Testis (tissue), 2 donors: ENCODE measurements at regions not wholly inside any gene's neighbourhood (a gene's known extent, or its start where the extent isn't known, plus 50 kb on each side); places are given as distances from the start of the nearest gene placed in this dataset.

Experiments
- DNase-seq: peaks from one replicate; pipeline ENCODE4 v3.0.0-alpha.2; 2019
- H3K27ac ChIP-seq, 2 donors: fragments of 200-600 bp; sonication (generic); one replicate each; pipeline ENCODE4 v1.5.1; 2019
- H3K27me3 ChIP-seq: fragments of 200-600 bp; sonication (generic); one replicate; pipeline ENCODE4 v1.5.1; 2019
- H3K36me3 ChIP-seq: fragments of 200-600 bp; sonication (generic); one replicate; pipeline ENCODE4 v1.5.1; 2017; ENCODE audit warnings: low read depth; ENCODE audit errors: missing control alignments
- H3K4me1 ChIP-seq: fragments of 200-600 bp; sonication (generic); one replicate; pipeline ENCODE4 v1.5.1; 2019
- H3K4me3 ChIP-seq, 2 donors: fragments of 200-600 bp; sonication (generic); one replicate each; pipeline ENCODE4 v1.5.1; 2017 to 2019
- H3K9me3 ChIP-seq: fragments of 200-600 bp; sonication (generic); one replicate; pipeline ENCODE4 v1.5.1; 2017
- POLR2A ChIP-seq: fragments of 450-650 bp; IDR thresholded peaks from one replicate; pipeline ENCODE4 v1.6.1; 2017; ENCODE audit warnings: antibody characterized with exemption, mild to moderate bottlenecking, moderate library complexity
- WGBS, 2 donors: methylation state at CpG; one replicate each; pipeline ENCODE4 v1.1.5; 2018; 5-methylcytosine and 5-hydroxymethylcytosine counted together
- intact Hi-C: fragments of 100-400 bp; cut with DNase I; formaldehyde crosslinking; loops from one replicate; pipeline ENCODE4 v1.15.1; 2023; ENCODE audit warnings: low total_unique reads
- TF ChIP-seq, protein P1 (sequence below), 3 experiments: fragments of 450-650 bp in 2 of 3; fragments of 200-600 bp in 1 of 3; sonication (generic) in 1 of 3; IDR thresholded peaks; one replicate each; pipeline ENCODE4 v1.5.1; 2016 to 2019; ENCODE audit warnings: antibody characterized with exemption in 3 of 3, mild to moderate bottlenecking in 2 of 3, moderate library complexity in 1 of 3

DNA sequence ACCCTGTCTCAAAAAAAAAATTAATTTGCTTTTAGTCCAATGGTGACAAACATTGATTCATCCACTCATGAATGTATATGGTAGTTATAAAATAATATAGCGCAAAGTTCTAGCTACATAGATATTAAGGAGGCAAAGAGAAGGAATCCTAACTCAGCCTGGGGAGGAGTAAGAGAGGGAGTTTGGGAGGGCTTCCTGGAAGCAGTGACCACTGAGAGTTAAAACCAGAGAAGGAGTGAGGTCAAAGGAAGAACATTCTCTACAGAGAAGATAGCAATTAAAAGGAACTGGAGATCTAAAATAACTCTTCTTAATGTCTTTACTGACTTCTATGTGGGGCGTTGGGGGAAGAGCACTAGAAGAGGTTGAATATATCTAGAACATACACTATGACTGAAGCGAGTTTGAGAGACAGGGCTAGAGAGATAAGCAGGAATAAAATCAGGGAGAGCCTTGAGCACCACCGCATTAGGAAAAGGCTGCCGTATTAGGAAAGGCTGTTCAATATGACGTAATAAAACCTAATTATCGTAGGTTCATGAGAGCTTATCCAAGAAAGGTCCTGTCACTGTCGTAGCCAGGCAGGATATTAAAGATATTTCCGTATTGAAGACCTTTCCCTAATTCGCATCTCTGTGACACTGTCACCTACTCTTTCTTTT lies 81.8 kb upstream of the CNKSR3 start:
- Histone ChIP-seq H3K9me3 (no peaks in the 10 kb centered on the region), H3K27ac (no peak overlapping the region), H3K4me1 (no peaks in the 10 kb centered on the region), H3K27me3 (no peaks in the 10 kb centered on the region), H3K36me3 (no peaks in the 10 kb centered on the region), H3K4me3 (no peak overlapping the region)
- TF ChIP-seq POLR2A, result no peak
- 81 to 87% methylated on average over 10 of the region's 10 CpGs for WGBS, 2 donors
- no peak for DNase-seq
- intact Hi-C loops, result no loop called here

DNA sequence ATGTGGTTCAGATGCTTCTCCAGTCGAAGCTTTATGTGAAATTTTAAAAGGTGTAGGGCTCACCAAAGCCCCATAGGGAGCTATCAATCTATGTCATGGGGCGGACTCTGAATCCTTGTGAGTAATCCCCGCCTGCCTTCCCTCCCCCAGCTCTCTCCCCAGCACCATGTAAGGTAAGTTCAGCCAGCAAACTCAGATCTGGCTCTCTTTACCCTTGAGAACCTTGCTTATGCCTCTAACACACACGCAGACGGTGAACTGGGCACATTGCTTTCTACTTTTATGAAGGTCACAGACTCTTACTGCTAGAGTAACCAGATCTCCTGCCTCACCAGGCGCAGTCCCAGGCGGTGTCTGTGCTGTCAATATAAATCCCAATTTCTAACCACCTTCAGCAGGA lies 82.6 kb upstream of the CNKSR3 start:
- Histone ChIP-seq H3K4me3 (no peak overlapping the region), H3K9me3 (no peaks in the 10 kb centered on the region), H3K36me3 (no peaks in the 10 kb centered on the region), H3K27me3 (no peaks in the 10 kb centered on the region), H3K27ac (no peak overlapping the region), H3K4me1 (no peaks in the 10 kb centered on the region)
- no peak for TF ChIP-seq POLR2A
- TF ChIP-seq, protein P1, sequence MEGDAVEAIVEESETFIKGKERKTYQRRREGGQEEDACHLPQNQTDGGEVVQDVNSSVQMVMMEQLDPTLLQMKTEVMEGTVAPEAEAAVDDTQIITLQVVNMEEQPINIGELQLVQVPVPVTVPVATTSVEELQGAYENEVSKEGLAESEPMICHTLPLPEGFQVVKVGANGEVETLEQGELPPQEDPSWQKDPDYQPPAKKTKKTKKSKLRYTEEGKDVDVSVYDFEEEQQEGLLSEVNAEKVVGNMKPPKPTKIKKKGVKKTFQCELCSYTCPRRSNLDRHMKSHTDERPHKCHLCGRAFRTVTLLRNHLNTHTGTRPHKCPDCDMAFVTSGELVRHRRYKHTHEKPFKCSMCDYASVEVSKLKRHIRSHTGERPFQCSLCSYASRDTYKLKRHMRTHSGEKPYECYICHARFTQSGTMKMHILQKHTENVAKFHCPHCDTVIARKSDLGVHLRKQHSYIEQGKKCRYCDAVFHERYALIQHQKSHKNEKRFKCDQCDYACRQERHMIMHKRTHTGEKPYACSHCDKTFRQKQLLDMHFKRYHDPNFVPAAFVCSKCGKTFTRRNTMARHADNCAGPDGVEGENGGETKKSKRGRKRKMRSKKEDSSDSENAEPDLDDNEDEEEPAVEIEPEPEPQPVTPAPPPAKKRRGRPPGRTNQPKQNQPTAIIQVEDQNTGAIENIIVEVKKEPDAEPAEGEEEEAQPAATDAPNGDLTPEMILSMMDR (IDR thresholded peaks at IDR 0.05), result no peak
- DNase-seq, result no peak
- intact Hi-C loops, result no loop called here
- WGBS, 2 donors, result 84 to 88% methylated on average over 7 of the region's 7 CpGs

DNA sequence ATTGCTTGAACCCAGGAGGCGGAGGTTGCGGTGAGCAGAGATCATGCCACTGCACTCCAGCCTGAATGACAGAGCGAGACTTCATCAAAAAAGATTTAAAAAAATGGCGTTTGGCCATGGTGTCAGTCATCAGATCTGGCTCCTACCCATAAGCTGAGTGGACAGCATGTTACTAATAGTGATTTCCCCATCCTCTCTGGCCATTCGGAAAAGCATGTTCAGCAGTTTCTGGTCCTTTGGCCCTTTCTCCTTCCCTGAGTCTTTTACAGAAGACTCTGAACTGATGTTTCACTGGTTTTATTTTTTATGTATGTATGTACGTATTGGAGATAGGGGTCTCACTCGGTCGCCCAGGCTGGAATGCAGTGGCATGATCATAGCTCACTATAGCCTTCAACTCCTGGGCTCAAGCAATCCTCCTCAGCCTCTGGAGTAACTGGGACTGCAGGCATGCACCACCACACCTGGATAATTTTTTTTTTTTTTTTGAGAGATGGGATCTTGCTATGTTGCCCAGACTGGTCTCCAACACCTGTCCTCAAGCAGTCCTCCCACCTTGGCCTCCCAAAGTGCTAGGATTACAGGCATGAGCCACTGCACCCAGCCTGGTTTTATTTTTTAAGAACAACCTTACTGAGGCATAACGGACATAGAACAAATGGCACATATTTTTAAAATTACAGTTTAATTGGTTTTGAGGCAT lies 84.2 kb upstream of the CNKSR3 start:
- Histone ChIP-seq H3K36me3 (no peaks in the 10 kb centered on the region), H3K4me1 (no peaks in the 10 kb centered on the region), H3K9me3 (no peaks in the 10 kb centered on the region), H3K27ac (no peak overlapping the region), H3K27me3 (no peaks in the 10 kb centered on the region), H3K4me3 (no peak overlapping the region)
- intact Hi-C loops, result no loop called here
- DNase-seq, result no peak
- 89 to 94% methylated on average over 9 of the region's 9 CpGs for WGBS, 2 donors
- no peak for TF ChIP-seq POLR2A
- TF ChIP-seq, protein P1 (IDR thresholded peaks at IDR 0.05), result no peak

DNA sequence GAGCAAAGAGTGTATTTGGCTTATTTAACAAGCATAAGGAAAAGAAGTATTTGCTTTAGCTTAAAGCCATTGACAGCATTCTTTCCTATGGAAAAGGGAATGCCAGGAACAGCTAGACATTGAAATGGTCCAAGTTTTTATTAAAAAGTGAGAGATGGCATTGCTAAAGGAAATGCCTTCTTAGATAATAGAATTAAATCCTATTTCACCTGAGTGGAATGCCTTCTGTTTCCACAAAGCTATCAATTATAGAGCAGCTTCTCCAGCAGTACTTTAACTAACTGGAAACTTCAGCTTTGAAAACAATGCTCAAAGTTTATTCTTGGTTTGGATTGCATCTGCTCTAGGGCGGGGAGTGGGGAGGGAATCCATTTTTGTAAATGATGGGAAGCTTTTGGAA lies 85.1 kb upstream of the CNKSR3 start:
- Histone ChIP-seq H3K9me3 (no peaks in the 10 kb centered on the region), H3K27ac (no peak overlapping the region), H3K4me3 (no peak overlapping the region), H3K4me1 (no peaks in the 10 kb centered on the region), H3K36me3 (no peaks in the 10 kb centered on the region), H3K27me3 (no peaks in the 10 kb centered on the region)
- intact Hi-C loops, result no loop called here
- DNase-seq, result no peak
- TF ChIP-seq POLR2A, result no peak
- TF ChIP-seq, protein P1 (IDR thresholded peaks at IDR 0.05), result no peak
- WGBS, 2 donors, result 85 to 89% methylated on average over 1 of the region's 1 CpG

DNA sequence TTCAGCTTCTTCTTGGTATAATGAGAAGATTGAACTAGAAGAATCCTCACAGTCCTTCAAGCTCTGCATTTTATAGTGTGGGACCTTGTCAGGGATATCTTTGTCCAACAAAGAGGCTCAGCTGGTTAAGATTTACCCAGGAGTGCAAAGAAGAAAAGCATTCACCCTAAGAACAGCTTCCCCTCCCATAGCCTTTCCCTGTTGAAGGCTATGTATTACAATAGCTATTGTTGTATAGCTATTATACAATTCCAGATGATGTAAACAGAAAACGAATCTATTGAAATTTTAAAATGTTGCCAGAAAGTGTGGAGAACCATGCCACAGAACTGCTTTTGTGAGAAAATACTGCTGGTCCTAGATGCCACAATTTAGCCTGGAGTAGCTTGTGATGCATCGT lies 85.5 kb upstream of the CNKSR3 start:
- H3K27me3 ChIP-seq, result no peaks in the 10 kb centered on the region
- DNase-seq, result no peak
- WGBS, 2 donors, result 88 to 93% methylated on average over 2 of the region's 2 CpGs
- TF ChIP-seq POLR2A, result no peak
- TF ChIP-seq, protein P1 (IDR thresholded peaks at IDR 0.05), result no peak
- intact Hi-C loops, result no loop called here
- H3K36me3 ChIP-seq, result no peaks in the 10 kb centered on the region
- no peak overlapping the region for H3K4me3 ChIP-seq
- H3K4me1 ChIP-seq, result no peaks in the 10 kb centered on the region
- no peaks in the 10 kb centered on the region for H3K9me3 ChIP-seq
- H3K27ac ChIP-seq, result no peak overlapping the region
